Karpas-422 (cell line): ENCODE measurements at regions not wholly inside any gene's neighbourhood (a gene's known extent, or its start where the extent isn't known, plus 50 kb on each side); places are given as distances from the start of the nearest gene placed in this dataset.

Experiments used
- DNase-seq: peaks from one replicate; pipeline ENCODE4 v3.0.0-alpha.2; 2015
- H2AFZ ChIP-seq: fragments of 200-600 bp; sonication (generic); 2 replicates; pipeline ENCODE4 v1.6.1; 2014; ENCODE audit warnings: antibody characterized with exemption, low read length, mixed read lengths
- H3K27ac ChIP-seq: fragments of 200-600 bp; sonication (generic); 2 replicates; pipeline ENCODE4 v1.5.1; 2014; ENCODE audit warnings: mild to moderate bottlenecking, low read length, moderate library complexity
- H3K27me3 ChIP-seq: fragments of 200-600 bp; sonication (generic); 2 replicates; pipeline ENCODE4 v1.6.1; 2014; ENCODE audit warnings: low read length, mixed read lengths
- H3K36me3 ChIP-seq: fragments of 200-600 bp; sonication (generic); 2 replicates; pipeline ENCODE4 v1.6.1; 2014; ENCODE audit warnings: low read length, mixed read lengths; ENCODE audit not compliant: insufficient read depth
- H3K4me1 ChIP-seq: fragments of 200-600 bp; sonication (generic); 2 replicates; pipeline ENCODE4 v1.6.1; 2014; ENCODE audit warnings: mild to moderate bottlenecking, low read length, mixed read lengths
- H3K4me2 ChIP-seq: fragments of 200-600 bp; sonication (generic); 2 replicates; pipeline ENCODE4 v1.6.1; 2014; ENCODE audit warnings: low read length, low read depth, mild to moderate bottlenecking; ENCODE audit not compliant: poor library complexity, severe bottlenecking
- H3K4me3 ChIP-seq: fragments of 200-600 bp; sonication (generic); 2 replicates; pipeline ENCODE4 v1.5.1; 2014; ENCODE audit warnings: mild to moderate bottlenecking, antibody characterized with exemption, low read length, mixed read lengths
- H3K79me2 ChIP-seq: fragments of 200-600 bp; sonication (generic); 2 replicates; pipeline ENCODE4 v1.6.1; 2014; ENCODE audit warnings: mild to moderate bottlenecking, low read length, mixed read lengths
- H3K9ac ChIP-seq: fragments of 200-600 bp; sonication (generic); 2 replicates; pipeline ENCODE4 v1.6.0; 2014; ENCODE audit warnings: low read length
- H3K9me2 ChIP-seq: fragments of 200-600 bp; sonication (generic), shearing (Covaris generic); replicated peaks from 2 replicates; pipeline ENCODE4 v1.6.0; 2014; ENCODE audit warnings: mild to moderate bottlenecking, low read length, moderate library complexity; ENCODE audit not compliant: insufficient read depth
- H3K9me3 ChIP-seq: fragments of 300-700, 200-600 bp; sonication (generic); 2 replicates; pipeline ENCODE4 v1.6.1; 2014; ENCODE audit warnings: low read length, mixed read lengths
- H4K20me1 ChIP-seq: fragments of 200-600 bp; sonication (generic); 2 replicates; pipeline ENCODE4 v1.6.1; 2014; ENCODE audit warnings: mild to moderate bottlenecking, antibody characterized with exemption, low read length, low read depth; ENCODE audit not compliant: insufficient read depth

- Histone ChIP-seq H3K9ac (no peak overlapping the region), H4K20me1 (no peaks in the 10 kb centered on the region), H3K27me3 (no peaks in the 10 kb centered on the region), H3K9me3 (no peaks in the 10 kb centered on the region), H3K4me1 (peaks cover 4% of the 10 kb centered on the region; the same call in 1 of the 2 replicates), H3K4me3 (no peak overlapping the region), H3K9me2 (no peaks in the 10 kb centered on the region), H3K4me2 (no peak overlapping the region), H2AFZ (no peak overlapping the region), H3K27ac (no peak overlapping the region), H3K36me3 (no peaks in the 10 kb centered on the region), H3K79me2 (no peaks in the 10 kb centered on the region)
- no peak for DNase-seq
Observed at GRCh38 chr3:150256318-150256717, 151.8 kb upstream of the TSC22D2 start.

- no peak for DNase-seq
- no peak overlapping the region for H3K4me3 ChIP-seq
- no peaks in the 10 kb centered on the region for H3K9me2 ChIP-seq
- no peaks in the 10 kb centered on the region for H4K20me1 ChIP-seq
- no peaks in the 10 kb centered on the region for H3K27me3 ChIP-seq
- no peak overlapping the region for H3K27ac ChIP-seq
- H3K4me2 ChIP-seq = no peak overlapping the region
- H3K4me1 ChIP-seq = peaks cover 4% of the 10 kb centered on the region; the same call in 1 of the 2 replicates
- H3K9me3 ChIP-seq = no peaks in the 10 kb centered on the region
- no peak overlapping the region for H2AFZ ChIP-seq
- no peaks in the 10 kb centered on the region for H3K79me2 ChIP-seq
- H3K9ac ChIP-seq = no peak overlapping the region
- H3K36me3 ChIP-seq = no peaks in the 10 kb centered on the region
Observed at GRCh38 chr3:150255826-150256225, 152.3 kb upstream of the TSC22D2 start.

GRCh38 chr3:150255413-150255812 lies 152.7 kb upstream of the TSC22D2 start:
- Histone ChIP-seq H3K4me3 (no peak overlapping the region), H4K20me1 (no peaks in the 10 kb centered on the region), H3K27ac (no peak overlapping the region), H3K4me1 (peaks cover 4% of the 10 kb centered on the region; the same call in 1 of the 2 replicates), H3K9ac (no peak overlapping the region), H3K79me2 (no peaks in the 10 kb centered on the region), H3K36me3 (no peaks in the 10 kb centered on the region), H3K9me2 (no peaks in the 10 kb centered on the region), H3K27me3 (no peaks in the 10 kb centered on the region), H2AFZ (no peak overlapping the region; the same call in 1 of the 2 replicates), H3K9me3 (no peaks in the 10 kb centered on the region), H3K4me2 (no peak overlapping the region)
- no peak for DNase-seq

GRCh38 chr3:150254309-150254708 lies 153.8 kb upstream of the TSC22D2 start:
- H2AFZ ChIP-seq = no peak overlapping the region
- no peaks in the 10 kb centered on the region for H3K9me2 ChIP-seq
- no peaks in the 10 kb centered on the region for H4K20me1 ChIP-seq
- H3K9me3 ChIP-seq = no peaks in the 10 kb centered on the region
- H3K27me3 ChIP-seq = no peaks in the 10 kb centered on the region
- H3K4me2 ChIP-seq = no peak overlapping the region
- DNase-seq = no peak
- no peak overlapping the region for H3K9ac ChIP-seq
- H3K36me3 ChIP-seq = no peaks in the 10 kb centered on the region
- H3K4me1 ChIP-seq = peaks cover 4% of the 10 kb centered on the region; the same call in 1 of the 2 replicates
- no peak overlapping the region for H3K27ac ChIP-seq
- H3K4me3 ChIP-seq = no peak overlapping the region
- no peaks in the 10 kb centered on the region for H3K79me2 ChIP-seq

GRCh38 chr3:150253622-150254021 lies 154.5 kb upstream of the TSC22D2 start:
- H4K20me1 ChIP-seq = no peaks in the 10 kb centered on the region
- no peak overlapping the region for H2AFZ ChIP-seq

GRCh38 chr3:150252462-150252861 lies 155.6 kb upstream of the TSC22D2 start:
- Histone ChIP-seq H4K20me1 (no peaks in the 10 kb centered on the region), H3K9ac (no peak overlapping the region), H2AFZ (no peak overlapping the region)

More at GRCh38 chr3:150253622-150254021, 154.5 kb upstream of the TSC22D2 start:
- H3K27me3 ChIP-seq = no peaks in the 10 kb centered on the region
- no peak overlapping the region for H3K9ac ChIP-seq
- no peaks in the 10 kb centered on the region for H3K9me3 ChIP-seq
- DNase-seq = no peak
- peaks cover 6% of the 10 kb centered on the region for H3K4me1 ChIP-seq
- H3K4me3 ChIP-seq = no peak overlapping the region
- no peaks in the 10 kb centered on the region for H3K79me2 ChIP-seq
- H3K9me2 ChIP-seq = no peaks in the 10 kb centered on the region
- no peaks in the 10 kb centered on the region for H3K36me3 ChIP-seq
- H3K4me2 ChIP-seq = no peak overlapping the region
- H3K27ac ChIP-seq = no peak overlapping the region

GRCh38 chr3:150251187-150252062 lies 156.7 kb upstream of the TSC22D2 start:
- Histone ChIP-seq H3K4me2 (no peak overlapping the region), H3K9me3 (no peaks in the 10 kb centered on the region), H3K27ac (no peak overlapping the region), H3K9me2 (no peaks in the 10 kb centered on the region), H3K9ac (no peak overlapping the region), H2AFZ (no peak overlapping the region), H4K20me1 (no peaks in the 10 kb centered on the region), H3K27me3 (no peaks in the 10 kb centered on the region), H3K36me3 (no peaks in the 10 kb centered on the region), H3K79me2 (no peaks in the 10 kb centered on the region), H3K4me3 (no peak overlapping the region), H3K4me1 (peaks cover 14% of the 10 kb centered on the region)
- DNase-seq = no peak

More at GRCh38 chr3:150252462-150252861, 155.6 kb upstream of the TSC22D2 start:
- no peak overlapping the region for H3K4me2 ChIP-seq
- no peaks in the 10 kb centered on the region for H3K36me3 ChIP-seq
- DNase-seq = no peak
- no peaks in the 10 kb centered on the region for H3K9me2 ChIP-seq
- H3K9me3 ChIP-seq = no peaks in the 10 kb centered on the region
- no peak overlapping the region for H3K27ac ChIP-seq
- H3K4me1 ChIP-seq = peaks cover 14% of the 10 kb centered on the region
- H3K27me3 ChIP-seq = no peaks in the 10 kb centered on the region
- no peak overlapping the region for H3K4me3 ChIP-seq
- no peaks in the 10 kb centered on the region for H3K79me2 ChIP-seq

GRCh38 chr3:150249779-150250470 lies 158.2 kb upstream of the TSC22D2 start:
- H2AFZ ChIP-seq = no peak overlapping the region; the same call in 1 of the 2 replicates
- H3K9me3 ChIP-seq = no peaks in the 10 kb centered on the region

More at GRCh38 chr3:150249779-150250470, 158.2 kb upstream of the TSC22D2 start:
- no peak overlapping the region for H3K4me3 ChIP-seq
- H3K79me2 ChIP-seq = no peaks in the 10 kb centered on the region
- no peaks in the 10 kb centered on the region for H3K36me3 ChIP-seq
- no peaks in the 10 kb centered on the region for H4K20me1 ChIP-seq
- no peaks in the 10 kb centered on the region for H3K9me2 ChIP-seq
- no peaks in the 10 kb centered on the region for H3K27me3 ChIP-seq
- no peak for DNase-seq
- H3K4me1 ChIP-seq = peaks cover 14% of the 10 kb centered on the region
- no peak overlapping the region for H3K27ac ChIP-seq
- no peak overlapping the region for H3K9ac ChIP-seq
- no peak overlapping the region for H3K4me2 ChIP-seq
